ENCODE measurements at regions not wholly inside any gene's neighbourhood (a gene's known extent, or its start where the extent isn't known, plus 50 kb on each side); places are given as distances from the start of the nearest gene placed in this dataset.
A peak's percentile ranks its signal among the peaks of the same experiment; 100 is the strongest.
"Not testable (repeated sequence)": the region's sequence is repeated elsewhere in the genome, so short reads cannot be mapped to it uniquely, and the experiment has no call there.

- no peak for DNase-seq
Measured at GRCh38 chr2:211144974-211145665, 588.7 kb downstream of the CPS1 start.

GRCh38 chr2:211149731-211150130 lies 593.3 kb downstream of the CPS1 start:
- DNase-seq, result no peak

DNA sequence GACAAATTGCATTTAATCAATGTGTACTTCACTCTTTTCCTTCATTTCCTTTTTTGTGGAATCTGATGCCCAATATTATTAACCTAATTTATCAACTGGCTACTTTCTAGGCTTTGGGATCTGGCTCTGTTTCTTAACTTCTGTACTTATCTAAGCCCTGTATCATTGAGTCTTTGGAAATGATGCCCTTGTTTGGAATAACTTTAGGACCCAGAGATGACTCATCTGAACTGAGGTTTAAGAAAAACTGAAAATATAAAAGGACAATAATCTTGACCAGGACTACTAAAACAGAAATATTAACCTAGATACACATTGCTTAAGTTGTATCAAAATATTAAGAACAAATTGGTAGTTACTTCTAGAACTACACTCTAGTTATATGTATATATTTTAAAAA lies 600.8 kb downstream of the CPS1 start:
- no peak for DNase-seq

DNA sequence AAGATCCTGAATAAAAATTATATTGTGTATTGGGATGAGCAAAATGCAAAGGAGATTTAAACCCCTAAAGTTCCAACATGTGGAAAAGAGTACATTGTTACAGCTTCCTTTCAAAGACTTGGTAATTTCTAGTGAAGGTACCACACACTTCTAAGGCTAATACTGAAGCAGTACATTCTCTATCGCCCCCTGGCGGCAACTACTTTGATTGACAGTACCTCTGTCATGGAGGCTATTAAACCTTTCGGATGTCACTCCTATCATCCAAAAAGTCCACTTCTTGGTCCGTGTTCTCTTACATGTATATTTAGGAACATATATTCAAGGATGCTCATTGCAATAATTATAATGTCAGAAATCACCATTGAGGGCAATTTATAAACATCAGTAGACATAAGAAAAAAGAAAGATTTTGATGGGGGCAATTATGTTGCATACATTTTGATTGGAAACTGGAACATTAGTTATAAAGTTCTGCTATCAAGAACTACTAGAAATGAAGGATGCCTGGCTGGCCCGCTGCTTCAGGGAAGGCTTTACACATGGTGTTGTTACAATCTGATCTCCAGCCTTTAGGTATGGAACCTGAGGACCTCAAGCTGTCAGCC lies 601.6 kb downstream of the CPS1 start:
- peak; percentile 58 to 63 for DNase-seq

- DNase-seq, result peak; percentile 75 to 81
Measured at GRCh38 chr2:211159972-211160371, 603.6 kb downstream of the CPS1 start.

- DNase-seq, result no peak
Measured at GRCh38 chr2:211161236-211161635, 604.8 kb downstream of the CPS1 start.

DNA sequence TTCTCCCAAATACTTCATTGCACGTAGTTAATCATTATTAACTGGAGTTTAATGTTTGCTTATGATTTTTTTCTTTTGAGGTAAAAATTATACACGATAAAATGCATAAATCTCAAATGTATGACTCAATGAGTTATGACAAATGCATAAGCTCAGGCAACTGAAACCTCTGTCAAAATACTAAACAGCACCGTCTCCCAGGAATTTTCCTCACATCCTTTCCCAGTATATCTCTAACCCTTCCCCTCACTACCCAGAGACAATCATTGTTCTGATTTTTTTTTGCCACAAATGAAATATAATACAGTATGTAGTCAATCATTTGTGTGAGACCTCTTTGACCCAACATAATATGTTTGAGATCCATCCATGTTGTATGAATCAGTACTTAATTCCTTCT lies 606.5 kb downstream of the CPS1 start:
- DNase-seq, result no peak

DNA sequence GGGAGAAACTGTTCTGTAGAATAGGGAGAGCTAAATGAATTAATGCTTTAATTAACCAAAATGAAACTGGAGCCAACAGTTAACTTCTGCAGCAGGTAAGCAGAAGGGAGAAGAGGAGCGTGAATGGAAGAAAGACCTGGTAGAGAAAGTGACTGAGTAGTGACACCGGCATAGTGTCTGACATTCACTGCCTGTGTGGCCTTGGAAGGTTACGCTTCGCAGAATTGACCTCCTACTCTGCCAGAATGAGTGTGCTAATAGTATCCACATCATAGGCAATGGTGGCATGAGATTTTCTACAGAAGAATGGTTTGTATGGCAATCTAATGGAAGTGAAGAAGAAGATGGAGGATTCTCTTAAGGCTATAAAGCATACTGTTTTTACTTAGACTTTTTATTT lies 614.4 kb downstream of the CPS1 start:
- DNase-seq, result no peak

DNA sequence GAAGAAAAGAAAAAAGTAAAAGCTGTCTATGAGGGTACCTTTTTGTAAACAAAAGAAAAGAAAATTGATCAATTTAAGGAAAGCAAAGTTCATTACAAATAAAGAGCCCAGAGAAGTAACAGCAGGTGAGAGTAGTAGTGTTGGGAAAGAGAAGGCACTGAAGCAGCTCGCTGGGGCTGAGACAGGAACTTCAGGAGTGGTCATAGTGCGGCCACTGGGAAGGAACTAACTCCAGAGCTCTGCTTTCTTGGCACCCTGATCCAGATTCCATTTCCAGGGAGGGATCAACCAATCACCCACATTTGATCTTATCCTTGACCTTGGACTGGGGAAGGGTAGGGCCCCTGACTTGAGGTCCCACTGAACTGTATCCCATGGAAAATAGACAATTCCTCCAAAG lies 617.6 kb downstream of the CPS1 start:
- no peak for DNase-seq

- DNase-seq, result no peak
Measured at GRCh38 chr2:211174631-211175030, 618.2 kb downstream of the CPS1 start.

DNA sequence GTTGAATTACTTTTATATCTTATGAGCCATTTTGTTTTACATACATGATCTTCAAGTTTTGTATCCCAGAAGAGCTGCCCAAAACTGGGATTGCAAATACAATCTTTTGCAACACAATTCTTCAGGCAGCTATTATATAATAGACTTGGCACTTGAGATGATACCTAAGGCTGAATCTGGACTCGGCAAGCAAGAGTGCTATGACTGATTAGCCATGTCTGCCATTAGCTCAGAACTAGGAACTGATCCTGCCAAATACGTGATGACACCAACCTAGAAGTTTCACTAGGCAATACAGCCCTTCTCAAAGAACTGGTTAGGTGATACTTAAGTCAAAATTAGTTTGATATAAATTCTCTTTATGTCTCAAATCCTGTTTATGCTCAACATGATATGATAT lies 619.6 kb downstream of the CPS1 start:
- no peak for DNase-seq

DNA sequence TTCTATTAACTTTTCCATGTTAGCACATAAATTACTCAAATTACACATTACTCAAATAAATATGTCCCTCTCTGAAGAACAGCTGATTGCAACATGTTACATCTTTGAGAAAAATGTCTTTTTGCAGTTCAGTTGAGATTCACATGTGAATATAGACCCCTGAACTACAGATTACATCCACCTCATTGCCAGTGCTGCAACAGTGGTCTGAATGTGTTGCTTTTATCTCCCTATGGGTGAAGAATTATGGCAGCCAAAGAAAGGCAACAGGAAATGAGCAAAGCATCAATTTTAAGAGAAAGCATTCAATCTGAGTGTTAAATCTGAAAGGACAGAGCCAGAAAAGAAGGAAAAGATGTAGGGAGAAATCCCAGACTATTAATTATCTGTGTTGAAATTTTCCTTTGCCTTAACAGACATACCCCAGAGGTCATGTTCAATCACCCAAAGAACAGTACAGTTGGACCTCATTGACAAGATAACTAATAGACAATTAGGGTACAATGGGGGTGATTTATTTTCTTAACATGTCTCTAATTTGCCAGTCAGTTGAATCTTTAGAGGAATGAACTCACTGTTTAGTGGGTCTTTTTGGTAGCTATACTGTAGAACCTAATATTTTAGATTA lies 620.2 kb downstream of the CPS1 start:
- DNase-seq, result no peak

GRCh38 chr2:211181626-211182025 lies 625.2 kb downstream of the CPS1 start:
- no peak for DNase-seq

DNA sequence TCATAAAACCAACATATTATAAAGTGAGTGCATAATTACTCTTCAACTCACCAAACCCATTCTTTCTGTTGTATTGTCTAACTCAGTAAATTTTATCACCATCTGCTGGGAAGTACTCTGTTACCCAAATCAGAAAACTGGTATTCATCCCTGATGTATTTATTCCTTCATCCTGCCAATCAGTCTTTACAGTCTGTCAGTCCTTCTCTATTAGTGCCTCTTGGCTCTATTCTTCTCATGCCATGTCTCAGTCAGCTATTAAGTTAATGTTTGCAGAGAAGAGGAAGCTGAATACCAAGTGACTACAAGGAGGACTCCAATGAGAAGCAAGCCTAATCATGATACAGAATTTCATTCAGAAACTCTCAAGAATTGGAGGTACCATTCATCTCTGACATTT lies 631.2 kb downstream of the CPS1 start:
- no peak for DNase-seq

- no peak for DNase-seq
Measured at GRCh38 chr2:211203986-211204385, 647.6 kb downstream of the CPS1 start.

DNA sequence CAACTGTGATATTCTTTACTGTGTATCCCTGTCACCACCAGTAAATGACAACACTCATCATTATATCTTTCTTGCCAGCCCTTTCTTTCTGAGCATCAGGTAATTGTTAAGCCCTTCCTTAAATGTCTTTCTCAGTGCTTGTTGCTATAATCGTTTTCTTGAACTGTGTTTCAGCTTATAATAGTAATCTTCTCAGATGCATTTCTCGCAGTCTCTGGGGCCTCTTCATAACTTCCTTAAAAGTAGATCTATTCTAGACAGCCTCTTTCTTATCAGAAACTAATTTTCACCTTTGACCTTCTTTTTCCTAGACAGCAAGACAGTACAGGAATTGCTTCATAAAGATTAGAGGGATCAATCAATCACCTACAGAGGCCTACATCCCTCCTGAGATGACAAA lies 648.1 kb downstream of the CPS1 start:
- DNase-seq, result no peak

- DNase-seq, result no peak
Measured at GRCh38 chr2:211204902-211205301, 648.5 kb downstream of the CPS1 start.

- no peak for DNase-seq
Measured at GRCh38 chr2:211205358-211205757, 649.0 kb downstream of the CPS1 start.

DNA sequence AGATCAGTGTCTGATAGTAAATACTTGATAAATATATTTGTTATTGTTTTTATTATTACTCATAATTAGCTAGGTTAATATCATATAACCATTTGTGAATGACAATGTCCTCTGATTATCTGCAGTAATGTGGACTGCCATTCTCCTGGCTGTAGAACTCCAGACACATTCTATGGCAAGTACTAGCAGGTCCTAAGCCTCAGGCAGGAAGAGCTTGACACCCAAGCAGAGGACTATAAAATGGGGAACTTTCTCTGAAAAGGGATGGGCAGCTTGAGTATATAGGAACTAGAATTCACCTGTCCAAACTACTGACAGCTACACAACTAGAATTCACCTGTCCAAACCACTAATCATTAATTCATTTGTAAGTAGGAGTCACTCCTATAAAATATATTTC lies 649.4 kb downstream of the CPS1 start:
- no peak for DNase-seq

- DNase-seq, result peak; percentile 19 to 23
Measured at GRCh38 chr2:211216221-211216620, 659.8 kb downstream of the CPS1 start.

GRCh38 chr2:211219548-211219947 lies 663.1 kb downstream of the CPS1 start:
- DNase-seq, result not testable (repeated sequence)

- no peak for DNase-seq
Measured at GRCh38 chr2:211225784-211226183, 669.4 kb downstream of the CPS1 start.

DNA sequence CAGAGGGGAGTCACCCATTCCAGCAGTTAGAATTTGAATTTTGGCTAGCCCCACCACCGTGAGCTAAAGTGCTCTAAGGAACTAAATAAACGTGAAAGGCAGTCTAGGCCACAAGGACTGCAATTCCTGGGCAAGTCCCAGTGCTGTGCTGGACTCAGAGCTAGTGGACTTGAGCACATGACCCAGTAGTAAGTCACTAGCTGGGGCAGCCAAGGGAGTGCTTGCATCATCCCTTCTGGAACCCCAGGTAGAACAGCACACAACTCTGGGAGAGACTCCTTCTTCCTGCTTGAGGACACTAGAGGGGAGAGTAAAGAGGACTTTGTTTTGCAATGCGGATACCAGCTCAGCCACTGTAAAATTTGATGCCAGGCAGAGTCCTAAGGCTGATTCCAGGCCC lies 672.2 kb downstream of the CPS1 start:
- DNase-seq, result no peak

GRCh38 chr2:211237586-211238275 lies 681.3 kb downstream of the CPS1 start:
- peak in 1 of 2 experiments; percentile 4 for DNase-seq

All from AML-193 (cell line).